ENCODE measurements at regions not wholly inside any gene's neighbourhood (a gene's known extent, or its start where the extent isn't known, plus 50 kb on each side); places are given as distances from the start of the nearest gene placed in this dataset.

- no peaks in the 10 kb centered on the region for H3K4me1 Mint-ChIP-seq (ENCODE audit: unreplicated experiment)
- no peaks in the 10 kb centered on the region for H3K27me3 Mint-ChIP-seq (ENCODE audit: unreplicated experiment)
- H3K27ac Mint-ChIP-seq (ENCODE audit: unreplicated experiment), result no peak overlapping the region
- DNase-seq (ENCODE audit: extremely low spot score, unreplicated experiment), result no peak
- H3K9me3 Mint-ChIP-seq (ENCODE audit: unreplicated experiment), result peaks cover 16% of the 10 kb centered on the region
- no peak overlapping the region for H3K4me3 Mint-ChIP-seq (ENCODE audit: unreplicated experiment)
- H3K36me3 Mint-ChIP-seq (ENCODE audit: unreplicated experiment), result peaks cover 2% of the 10 kb centered on the region
- TF ChIP-seq, protein P1, sequence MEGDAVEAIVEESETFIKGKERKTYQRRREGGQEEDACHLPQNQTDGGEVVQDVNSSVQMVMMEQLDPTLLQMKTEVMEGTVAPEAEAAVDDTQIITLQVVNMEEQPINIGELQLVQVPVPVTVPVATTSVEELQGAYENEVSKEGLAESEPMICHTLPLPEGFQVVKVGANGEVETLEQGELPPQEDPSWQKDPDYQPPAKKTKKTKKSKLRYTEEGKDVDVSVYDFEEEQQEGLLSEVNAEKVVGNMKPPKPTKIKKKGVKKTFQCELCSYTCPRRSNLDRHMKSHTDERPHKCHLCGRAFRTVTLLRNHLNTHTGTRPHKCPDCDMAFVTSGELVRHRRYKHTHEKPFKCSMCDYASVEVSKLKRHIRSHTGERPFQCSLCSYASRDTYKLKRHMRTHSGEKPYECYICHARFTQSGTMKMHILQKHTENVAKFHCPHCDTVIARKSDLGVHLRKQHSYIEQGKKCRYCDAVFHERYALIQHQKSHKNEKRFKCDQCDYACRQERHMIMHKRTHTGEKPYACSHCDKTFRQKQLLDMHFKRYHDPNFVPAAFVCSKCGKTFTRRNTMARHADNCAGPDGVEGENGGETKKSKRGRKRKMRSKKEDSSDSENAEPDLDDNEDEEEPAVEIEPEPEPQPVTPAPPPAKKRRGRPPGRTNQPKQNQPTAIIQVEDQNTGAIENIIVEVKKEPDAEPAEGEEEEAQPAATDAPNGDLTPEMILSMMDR (IDR thresholded peaks at IDR 0.05), result no peak
These were observed 222.4 kb downstream of the HHIP start for GRCh38 chr4:144868309-144868708.

- Mint-ChIP-seq H3K9me3 (ENCODE audit: unreplicated experiment) (peaks cover under 1% of the 10 kb centered on the region), H3K27me3 (ENCODE audit: unreplicated experiment) (no peaks in the 10 kb centered on the region), H3K27ac (ENCODE audit: unreplicated experiment) (no peak overlapping the region), H3K4me3 (ENCODE audit: unreplicated experiment) (no peak overlapping the region), H3K36me3 (ENCODE audit: unreplicated experiment) (no peaks in the 10 kb centered on the region), H3K4me1 (ENCODE audit: unreplicated experiment) (no peaks in the 10 kb centered on the region)
- DNase-seq (ENCODE audit: extremely low spot score, unreplicated experiment), result no peak
- TF ChIP-seq, protein P1 (IDR thresholded peaks at IDR 0.05), result no peak
These were observed 225.3 kb downstream of the ANAPC10 start for GRCh38 chr4:144872508-144873225.

- no peaks in the 10 kb centered on the region for H3K27me3 Mint-ChIP-seq (ENCODE audit: unreplicated experiment)
- no peaks in the 10 kb centered on the region for H3K36me3 Mint-ChIP-seq (ENCODE audit: unreplicated experiment)
- TF ChIP-seq, protein P1 (IDR thresholded peaks at IDR 0.05), result no peak
- no peak overlapping the region for H3K27ac Mint-ChIP-seq (ENCODE audit: unreplicated experiment)
- no peak overlapping the region for H3K4me3 Mint-ChIP-seq (ENCODE audit: unreplicated experiment)
- no peak for DNase-seq (ENCODE audit: extremely low spot score, unreplicated experiment)
- H3K4me1 Mint-ChIP-seq (ENCODE audit: unreplicated experiment), result no peaks in the 10 kb centered on the region
- no peaks in the 10 kb centered on the region for H3K9me3 Mint-ChIP-seq (ENCODE audit: unreplicated experiment)
These were observed 224.6 kb downstream of the ANAPC10 start for GRCh38 chr4:144873226-144873990.

GRCh38 chr4:144894573-144894972 is 203.4 kb downstream of the ANAPC10 start:
- H3K4me3 Mint-ChIP-seq (ENCODE audit: unreplicated experiment), result no peak overlapping the region
- no peak for DNase-seq (ENCODE audit: extremely low spot score, unreplicated experiment)

DNA sequence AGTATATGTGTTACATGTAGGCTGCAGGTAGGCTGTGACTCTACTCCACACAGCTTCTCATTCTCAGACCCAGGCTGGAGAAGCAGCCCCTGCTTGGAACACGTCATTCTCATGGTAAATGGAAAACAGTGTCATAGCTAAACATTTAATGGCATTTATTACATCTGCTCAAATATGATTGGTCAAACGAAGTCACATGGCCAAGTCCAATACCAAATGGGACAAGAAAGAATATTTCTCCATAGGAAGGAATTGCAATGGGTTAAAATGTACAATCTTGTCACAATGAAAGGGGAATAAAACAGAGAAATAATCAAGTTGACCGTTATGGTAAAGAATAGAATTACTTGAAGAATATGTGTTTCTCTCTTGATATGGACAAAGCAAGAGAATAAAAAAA is 198.6 kb downstream of the ANAPC10 start:
- no peak overlapping the region for H3K4me3 Mint-ChIP-seq (ENCODE audit: unreplicated experiment)
- no peaks in the 10 kb centered on the region for H3K27me3 Mint-ChIP-seq (ENCODE audit: unreplicated experiment)
- H3K4me1 Mint-ChIP-seq (ENCODE audit: unreplicated experiment), result peaks cover 10% of the 10 kb centered on the region
- TF ChIP-seq, protein P1 (IDR thresholded peaks at IDR 0.05), result no peak
- H3K27ac Mint-ChIP-seq (ENCODE audit: unreplicated experiment), result no peak overlapping the region
- DNase-seq (ENCODE audit: extremely low spot score, unreplicated experiment), result no peak
- H3K36me3 Mint-ChIP-seq (ENCODE audit: unreplicated experiment), result no peaks in the 10 kb centered on the region
- peaks cover 5% of the 10 kb centered on the region for H3K9me3 Mint-ChIP-seq (ENCODE audit: unreplicated experiment)

More at GRCh38 chr4:144894573-144894972, 203.4 kb downstream of the ANAPC10 start:
- Mint-ChIP-seq H3K9me3 (ENCODE audit: unreplicated experiment) (peaks cover 5% of the 10 kb centered on the region), H3K4me1 (ENCODE audit: unreplicated experiment) (no peaks in the 10 kb centered on the region), H3K27me3 (ENCODE audit: unreplicated experiment) (no peaks in the 10 kb centered on the region), H3K36me3 (ENCODE audit: unreplicated experiment) (no peaks in the 10 kb centered on the region), H3K27ac (ENCODE audit: unreplicated experiment) (no peak overlapping the region)
- TF ChIP-seq, protein P1 (IDR thresholded peaks at IDR 0.05), result no peak

All from osteocyte (in vitro differentiated cells).